HepG2 (cell line): ENCODE measurements at regions not wholly inside any gene's neighbourhood (a gene's known extent, or its start where the extent isn't known, plus 50 kb on each side); places are given as distances from the start of the nearest gene placed in this dataset.

Experiments
- ATF1 ChIP-seq: IDR thresholded peaks from 2 replicates; pipeline ENCODE4 v1.6.1; 2016; ENCODE audit warnings: mild to moderate bottlenecking, control low read depth
- EZH2 ChIP-seq: conservative IDR thresholded peaks from 2 replicates; pipeline ENCODE4 v1.6.1; 2012; ENCODE audit warnings: mild to moderate bottlenecking, low read depth, low read length, moderate library complexity
- FOSL1 ChIP-seq: sonication (generic); formaldehyde crosslinking; IDR thresholded peaks from 2 replicates; pipeline ENCODE4 v1.9.0; 2021; ENCODE audit warnings: missing genetic modification reagents, borderline replicate concordance
- HNRNPH1 ChIP-seq: fragments of 200-400 bp; formaldehyde crosslinking; optimal IDR thresholded peaks from 2 replicates; pipeline ENCODE3; 2017; ENCODE audit warnings: mild to moderate bottlenecking, low read depth, low read length
- KLF9 ChIP-seq: IDR thresholded peaks from 2 replicates; pipeline ENCODE4 v1.6.1; 2016; ENCODE audit warnings: low read depth
- MTA3 ChIP-seq: sonication (generic); formaldehyde crosslinking; IDR thresholded peaks from 2 replicates; pipeline ENCODE4 v1.4.0; 2020; ENCODE audit warnings: missing genetic modification reagents
- PHF20 ChIP-seq: sonication (generic); formaldehyde crosslinking; IDR thresholded peaks from 2 replicates; pipeline ENCODE4 v1.5.0; 2020; ENCODE audit warnings: mild to moderate bottlenecking, missing genetic modification reagents
- YY1 ChIP-seq: IDR thresholded peaks from 2 replicates; pipeline ENCODE4 v1.6.1; 2011; ENCODE audit warnings: low read length, low read depth, moderate library complexity, mild to moderate bottlenecking; ENCODE audit not compliant: insufficient read depth, insufficient replicate concordance
- ZFP62 ChIP-seq: sonication (generic); formaldehyde crosslinking; IDR thresholded peaks from 2 replicates; pipeline ENCODE4 v1.4.0; 2020; ENCODE audit warnings: missing genetic modification reagents
- ZNF790 ChIP-seq: sonication (generic); formaldehyde crosslinking; IDR thresholded peaks from 2 replicates; pipeline ENCODE4 v1.8.0; 2022; ENCODE audit warnings: missing genetic modification reagents, mild to moderate bottlenecking, borderline replicate concordance
- ZNF841 ChIP-seq: sonication (generic); formaldehyde crosslinking; IDR thresholded peaks from 2 replicates; pipeline ENCODE4 v1.8.1; 2023; ENCODE audit warnings: missing genetic modification reagents, borderline replicate concordance
- TF ChIP-seq, protein P1 (sequence below): sonication (generic); formaldehyde crosslinking; IDR thresholded peaks from 2 replicates; pipeline ENCODE4 v1.5.0; 2020; ENCODE audit warnings: mild to moderate bottlenecking, missing genetic modification reagents, moderate library complexity
- TF ChIP-seq, protein P2 (sequence below), 2 experiments: IDR thresholded peaks; 2 replicates each; pipeline ENCODE4 v1.6.1; 2011 to 2012; ENCODE audit warnings: low read length in 2 of 2, borderline replicate concordance in 1 of 2, low read depth in 1 of 2, mild to moderate bottlenecking in 1 of 2, moderate library complexity in 1 of 2

DNA sequence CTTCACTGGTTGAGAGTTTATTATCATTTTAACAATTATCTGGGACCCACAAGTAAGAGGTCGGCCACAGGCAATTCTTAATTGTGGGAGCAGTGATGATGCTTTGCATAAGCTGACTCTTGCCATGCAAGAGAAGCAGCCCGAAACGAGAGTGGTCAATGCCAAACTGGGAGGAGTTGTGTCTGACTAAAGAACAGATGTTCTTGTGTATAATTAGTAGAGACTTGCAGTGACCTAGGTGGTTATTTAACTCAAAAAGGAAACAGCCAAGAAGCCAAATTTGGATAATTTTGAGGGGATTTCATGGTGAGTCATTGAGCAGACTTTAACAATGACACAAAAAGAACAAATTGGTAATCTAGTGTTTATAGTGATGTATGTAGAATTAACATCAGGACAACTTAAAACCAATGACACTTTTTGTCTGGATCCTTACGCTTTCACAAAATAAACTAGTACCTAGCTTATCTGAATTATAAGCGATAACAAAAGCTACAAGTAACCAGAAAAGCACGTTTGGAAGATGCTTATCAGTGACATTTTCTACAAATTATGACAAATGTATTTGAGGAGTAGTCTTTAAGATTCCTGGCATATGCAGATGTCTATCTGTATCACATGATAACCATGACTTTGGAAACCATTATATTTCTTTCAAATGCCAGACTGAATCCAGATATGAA lies 184.7 kb upstream of the DLGAP1 start:
- no peak for TF ChIP-seq EZH2
- TF ChIP-seq, protein P1, sequence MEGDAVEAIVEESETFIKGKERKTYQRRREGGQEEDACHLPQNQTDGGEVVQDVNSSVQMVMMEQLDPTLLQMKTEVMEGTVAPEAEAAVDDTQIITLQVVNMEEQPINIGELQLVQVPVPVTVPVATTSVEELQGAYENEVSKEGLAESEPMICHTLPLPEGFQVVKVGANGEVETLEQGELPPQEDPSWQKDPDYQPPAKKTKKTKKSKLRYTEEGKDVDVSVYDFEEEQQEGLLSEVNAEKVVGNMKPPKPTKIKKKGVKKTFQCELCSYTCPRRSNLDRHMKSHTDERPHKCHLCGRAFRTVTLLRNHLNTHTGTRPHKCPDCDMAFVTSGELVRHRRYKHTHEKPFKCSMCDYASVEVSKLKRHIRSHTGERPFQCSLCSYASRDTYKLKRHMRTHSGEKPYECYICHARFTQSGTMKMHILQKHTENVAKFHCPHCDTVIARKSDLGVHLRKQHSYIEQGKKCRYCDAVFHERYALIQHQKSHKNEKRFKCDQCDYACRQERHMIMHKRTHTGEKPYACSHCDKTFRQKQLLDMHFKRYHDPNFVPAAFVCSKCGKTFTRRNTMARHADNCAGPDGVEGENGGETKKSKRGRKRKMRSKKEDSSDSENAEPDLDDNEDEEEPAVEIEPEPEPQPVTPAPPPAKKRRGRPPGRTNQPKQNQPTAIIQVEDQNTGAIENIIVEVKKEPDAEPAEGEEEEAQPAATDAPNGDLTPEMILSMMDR, result no peak
- no peak for TF ChIP-seq PHF20 (CRISPR knock-in tag)
- no peak for TF ChIP-seq MTA3 (CRISPR knock-in tag)
- TF ChIP-seq ZNF841 (CRISPR knock-in tag), result no peak
- no peak for TF ChIP-seq HNRNPH1
- TF ChIP-seq KLF9, result no peak
- TF ChIP-seq ATF1 (CRISPR knock-in tag), result no peak
- no peak for TF ChIP-seq ZFP62 (CRISPR knock-in tag)
- TF ChIP-seq YY1, result no peak
- TF ChIP-seq, protein P2, sequence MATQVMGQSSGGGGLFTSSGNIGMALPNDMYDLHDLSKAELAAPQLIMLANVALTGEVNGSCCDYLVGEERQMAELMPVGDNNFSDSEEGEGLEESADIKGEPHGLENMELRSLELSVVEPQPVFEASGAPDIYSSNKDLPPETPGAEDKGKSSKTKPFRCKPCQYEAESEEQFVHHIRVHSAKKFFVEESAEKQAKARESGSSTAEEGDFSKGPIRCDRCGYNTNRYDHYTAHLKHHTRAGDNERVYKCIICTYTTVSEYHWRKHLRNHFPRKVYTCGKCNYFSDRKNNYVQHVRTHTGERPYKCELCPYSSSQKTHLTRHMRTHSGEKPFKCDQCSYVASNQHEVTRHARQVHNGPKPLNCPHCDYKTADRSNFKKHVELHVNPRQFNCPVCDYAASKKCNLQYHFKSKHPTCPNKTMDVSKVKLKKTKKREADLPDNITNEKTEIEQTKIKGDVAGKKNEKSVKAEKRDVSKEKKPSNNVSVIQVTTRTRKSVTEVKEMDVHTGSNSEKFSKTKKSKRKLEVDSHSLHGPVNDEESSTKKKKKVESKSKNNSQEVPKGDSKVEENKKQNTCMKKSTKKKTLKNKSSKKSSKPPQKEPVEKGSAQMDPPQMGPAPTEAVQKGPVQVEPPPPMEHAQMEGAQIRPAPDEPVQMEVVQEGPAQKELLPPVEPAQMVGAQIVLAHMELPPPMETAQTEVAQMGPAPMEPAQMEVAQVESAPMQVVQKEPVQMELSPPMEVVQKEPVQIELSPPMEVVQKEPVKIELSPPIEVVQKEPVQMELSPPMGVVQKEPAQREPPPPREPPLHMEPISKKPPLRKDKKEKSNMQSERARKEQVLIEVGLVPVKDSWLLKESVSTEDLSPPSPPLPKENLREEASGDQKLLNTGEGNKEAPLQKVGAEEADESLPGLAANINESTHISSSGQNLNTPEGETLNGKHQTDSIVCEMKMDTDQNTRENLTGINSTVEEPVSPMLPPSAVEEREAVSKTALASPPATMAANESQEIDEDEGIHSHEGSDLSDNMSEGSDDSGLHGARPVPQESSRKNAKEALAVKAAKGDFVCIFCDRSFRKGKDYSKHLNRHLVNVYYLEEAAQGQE (IDR thresholded peaks at IDR 0.05; ENCODE audit: borderline replicate concordance in 1 of 2, low read depth in 1 of 2, low read length in 2 of 2), result no peak
- TF ChIP-seq ZNF790 (CRISPR knock-in tag), result no peak
- TF ChIP-seq FOSL1 (CRISPR knock-in tag), result no peak
